Tibial nerve (tissue), 4 donors: ENCODE measurements at regions not wholly inside any gene's neighbourhood (a gene's known extent, or its start where the extent isn't known, plus 50 kb on each side); places are given as distances from the start of the nearest gene placed in this dataset.

Experiments used
- DNase-seq, 2 donors: peaks; one replicate each; pipeline ENCODE4 v3.0.0-alpha.2; 2019; ENCODE audit warnings: low spot score in 2 of 2
- H3K27ac ChIP-seq, 4 donors: fragments of 200-600 bp; sonication (generic) in 3 of 4; one replicate each; pipeline ENCODE4 v1.5.1; 2017 to 2019; ENCODE audit warnings: mild to moderate bottlenecking in 1 of 4
- H3K27me3 ChIP-seq, 2 donors: fragments of 200-600 bp; sonication (generic) in 1 of 2; one replicate each; pipeline versions ENCODE4 v1.5.1 to v1.6.0; 2017 to 2019
- H3K36me3 ChIP-seq, 3 donors: fragments of 200-600 bp; sonication (generic); one replicate each; pipeline ENCODE4 v1.5.1; 2018 to 2019
- H3K4me1 ChIP-seq, 4 donors: fragments of 200-600 bp; sonication (generic) in 3 of 4; one replicate each; pipeline ENCODE4 v1.5.1; 2017 to 2019
- H3K4me3 ChIP-seq, 4 donors: fragments of 200-600 bp; sonication (generic) in 3 of 4; one replicate each; pipeline ENCODE4 v1.5.1; 2017 to 2019; ENCODE audit warnings: mild to moderate bottlenecking in 1 of 4, moderate library complexity in 1 of 4
- H3K9me3 ChIP-seq, 4 donors: fragments of 200-600 bp; sonication (generic) in 3 of 4; one replicate each; pipeline ENCODE4 v1.5.1; 2017 to 2019
- EP300 ChIP-seq, 2 donors: sonication (generic); formaldehyde crosslinking; IDR thresholded peaks; one replicate each; pipeline ENCODE4 v1.6.1; 2017; ENCODE audit warnings: antibody characterized with exemption in 2 of 2, mild to moderate bottlenecking in 1 of 2
- POLR2A ChIP-seq, 2 donors: fragments of 450-650 bp; IDR thresholded peaks; one replicate each; pipeline ENCODE4 v1.6.1; 2017; ENCODE audit warnings: antibody characterized with exemption in 2 of 2, mild to moderate bottlenecking in 2 of 2, moderate library complexity in 2 of 2
- WGBS, 2 donors: methylation state at CpG; one replicate each; pipeline ENCODE4 v1.1.5; 2018; 5-methylcytosine and 5-hydroxymethylcytosine counted together
- TF ChIP-seq, protein P1 (sequence below), 5 experiments: fragments of 200-600 bp in 3 of 5; fragments of 450-650 bp in 2 of 5; sonication (generic) in 3 of 5; IDR thresholded peaks; one replicate each; pipeline ENCODE4 v1.5.1; 2016 to 2019; ENCODE audit warnings: antibody characterized with exemption in 5 of 5, mild to moderate bottlenecking in 3 of 5, moderate library complexity in 2 of 5

DNA sequence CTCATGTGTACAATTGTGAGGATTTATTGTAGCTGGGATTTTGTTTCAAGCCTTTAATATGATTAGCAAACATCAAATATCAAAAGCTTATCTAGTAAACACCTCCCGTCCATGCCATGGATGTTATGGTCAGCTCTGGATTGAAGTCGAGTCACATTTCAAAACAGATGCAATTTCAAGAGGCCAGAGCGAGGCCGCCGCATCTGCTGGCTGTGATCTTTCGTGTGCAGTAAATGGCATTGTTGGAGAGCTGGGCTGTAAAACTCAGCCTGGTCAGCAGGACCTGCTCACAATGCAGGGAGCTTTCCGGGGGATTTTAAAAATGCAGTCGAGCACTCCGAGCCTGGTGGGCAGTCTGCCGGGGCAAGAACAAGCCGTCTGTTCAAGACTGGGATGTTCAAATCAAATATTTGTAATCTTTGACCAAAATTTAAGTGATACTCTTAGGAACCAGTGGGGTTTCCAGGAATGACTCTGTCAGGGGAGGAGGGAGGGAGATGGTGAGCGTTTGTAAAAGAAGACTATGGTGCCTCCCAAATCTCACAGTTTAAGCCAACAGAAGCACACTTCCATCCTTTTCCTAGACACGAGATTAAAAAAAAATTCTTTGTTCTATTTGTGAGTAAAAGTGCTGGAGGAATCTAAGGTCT, 97.6 kb downstream of the MYCN start:
- Histone ChIP-seq H3K27me3 (peaks cover 0 to 3% of the 10 kb centered on the region in 2 donors), H3K27ac (no peak overlapping the region), H3K4me1 (no peaks in the 10 kb centered on the region), H3K9me3 (no peaks in the 10 kb centered on the region), H3K4me3 (no peak overlapping the region), H3K36me3 (no peaks in the 10 kb centered on the region)
- WGBS, 2 donors = 36 to 37% methylated on average over 13 of the region's 13 CpGs
- no peak for TF ChIP-seq EP300 (IDR thresholded peaks at IDR 0.05)
- TF ChIP-seq, protein P1, sequence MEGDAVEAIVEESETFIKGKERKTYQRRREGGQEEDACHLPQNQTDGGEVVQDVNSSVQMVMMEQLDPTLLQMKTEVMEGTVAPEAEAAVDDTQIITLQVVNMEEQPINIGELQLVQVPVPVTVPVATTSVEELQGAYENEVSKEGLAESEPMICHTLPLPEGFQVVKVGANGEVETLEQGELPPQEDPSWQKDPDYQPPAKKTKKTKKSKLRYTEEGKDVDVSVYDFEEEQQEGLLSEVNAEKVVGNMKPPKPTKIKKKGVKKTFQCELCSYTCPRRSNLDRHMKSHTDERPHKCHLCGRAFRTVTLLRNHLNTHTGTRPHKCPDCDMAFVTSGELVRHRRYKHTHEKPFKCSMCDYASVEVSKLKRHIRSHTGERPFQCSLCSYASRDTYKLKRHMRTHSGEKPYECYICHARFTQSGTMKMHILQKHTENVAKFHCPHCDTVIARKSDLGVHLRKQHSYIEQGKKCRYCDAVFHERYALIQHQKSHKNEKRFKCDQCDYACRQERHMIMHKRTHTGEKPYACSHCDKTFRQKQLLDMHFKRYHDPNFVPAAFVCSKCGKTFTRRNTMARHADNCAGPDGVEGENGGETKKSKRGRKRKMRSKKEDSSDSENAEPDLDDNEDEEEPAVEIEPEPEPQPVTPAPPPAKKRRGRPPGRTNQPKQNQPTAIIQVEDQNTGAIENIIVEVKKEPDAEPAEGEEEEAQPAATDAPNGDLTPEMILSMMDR (IDR thresholded peaks at IDR 0.05) = no peak
- no peak for TF ChIP-seq POLR2A (IDR thresholded peaks at IDR 0.05)
- DNase-seq = no peak

DNA sequence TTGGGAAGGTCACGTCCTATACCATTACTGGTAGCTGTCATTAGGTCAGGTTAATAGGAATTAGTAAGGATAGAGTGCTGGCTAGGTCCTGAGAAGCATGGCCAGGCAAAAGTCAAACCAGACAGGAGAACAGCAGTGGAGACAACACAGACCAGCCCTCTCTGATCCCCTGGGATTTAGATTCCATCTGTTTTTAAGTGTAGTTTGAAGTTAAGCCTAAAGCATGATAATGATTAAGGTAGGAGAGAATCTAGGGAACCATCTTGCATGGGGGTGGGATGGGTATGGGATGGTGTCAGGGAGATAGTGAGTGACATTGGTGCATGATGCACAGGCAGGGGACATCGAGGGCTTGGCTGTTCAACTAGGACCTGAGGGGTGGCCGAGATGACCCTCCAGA, 96.6 kb downstream of the MYCN start:
- H3K9me3 ChIP-seq = no peaks in the 10 kb centered on the region
- H3K27ac ChIP-seq = no peak overlapping the region
- H3K4me3 ChIP-seq = no peak overlapping the region
- H3K4me1 ChIP-seq = no peaks in the 10 kb centered on the region
- no peaks in the 10 kb centered on the region for H3K36me3 ChIP-seq
- DNase-seq = no peak
- 89% methylated on average over 3 of the region's 3 CpGs for WGBS, 2 donors
- TF ChIP-seq POLR2A (IDR thresholded peaks at IDR 0.05) (no peak), EP300 (IDR thresholded peaks at IDR 0.05) (no peak)
- TF ChIP-seq, protein P1 (IDR thresholded peaks at IDR 0.05) = no peak
- H3K27me3 ChIP-seq = peaks cover 0 to 3% of the 10 kb centered on the region in 2 donors

- TF ChIP-seq POLR2A (IDR thresholded peaks at IDR 0.05) = no peak
- TF ChIP-seq, protein P1 (IDR thresholded peaks at IDR 0.05) = no peak
- no peak for TF ChIP-seq EP300 (IDR thresholded peaks at IDR 0.05)
- no peaks in the 10 kb centered on the region for H3K4me1 ChIP-seq
- 87 to 91% methylated on average over 11 of the region's 11 CpGs for WGBS, 2 donors
- no peaks in the 10 kb centered on the region for H3K36me3 ChIP-seq
- H3K4me3 ChIP-seq = no peak overlapping the region
- peaks cover 0 to 3% of the 10 kb centered on the region in 2 donors for H3K27me3 ChIP-seq
- no peaks in the 10 kb centered on the region for H3K9me3 ChIP-seq
- DNase-seq = no peak
- no peak overlapping the region for H3K27ac ChIP-seq
Measured at GRCh38 chr2:16035747-16036745, 95.7 kb downstream of the MYCN start.

- H3K9me3 ChIP-seq = no peaks in the 10 kb centered on the region
- TF ChIP-seq POLR2A (IDR thresholded peaks at IDR 0.05) = no peak
- no peak for TF ChIP-seq EP300 (IDR thresholded peaks at IDR 0.05)
- TF ChIP-seq, protein P1 (IDR thresholded peaks at IDR 0.05) = no peak
- DNase-seq = no peak
- no peaks in the 10 kb centered on the region for H3K36me3 ChIP-seq
- H3K27me3 ChIP-seq = peaks cover 0 to 3% of the 10 kb centered on the region in 2 donors
- no peaks in the 10 kb centered on the region for H3K4me1 ChIP-seq
- 82 to 87% methylated on average over 10 of the region's 10 CpGs for WGBS, 2 donors
- no peak overlapping the region for H3K4me3 ChIP-seq
- no peak overlapping the region for H3K27ac ChIP-seq
Measured at GRCh38 chr2:16034975-16035746, 94.8 kb downstream of the MYCN start.
